Urothelium cell line (cell line): ENCODE measurements at regions not wholly inside any gene's neighbourhood (a gene's known extent, or its start where the extent isn't known, plus 50 kb on each side); places are given as distances from the start of the nearest gene placed in this dataset.
"Not testable (repeated sequence)": the region's sequence is repeated elsewhere in the genome, so short reads cannot be mapped to it uniquely, and the experiment has no call there.

Source experiments
- DNase-seq: peaks from one replicate; pipeline ENCODE4 v3.0.0; 2011; ENCODE audit warnings: low spot score, mixed read lengths
- FAIRE-seq: peaks from 2 replicates; lab custom pipeline; 2011; peaks lifted over from hg19 to GRCh38; lab: Jason Lieb, UNC

DNA sequence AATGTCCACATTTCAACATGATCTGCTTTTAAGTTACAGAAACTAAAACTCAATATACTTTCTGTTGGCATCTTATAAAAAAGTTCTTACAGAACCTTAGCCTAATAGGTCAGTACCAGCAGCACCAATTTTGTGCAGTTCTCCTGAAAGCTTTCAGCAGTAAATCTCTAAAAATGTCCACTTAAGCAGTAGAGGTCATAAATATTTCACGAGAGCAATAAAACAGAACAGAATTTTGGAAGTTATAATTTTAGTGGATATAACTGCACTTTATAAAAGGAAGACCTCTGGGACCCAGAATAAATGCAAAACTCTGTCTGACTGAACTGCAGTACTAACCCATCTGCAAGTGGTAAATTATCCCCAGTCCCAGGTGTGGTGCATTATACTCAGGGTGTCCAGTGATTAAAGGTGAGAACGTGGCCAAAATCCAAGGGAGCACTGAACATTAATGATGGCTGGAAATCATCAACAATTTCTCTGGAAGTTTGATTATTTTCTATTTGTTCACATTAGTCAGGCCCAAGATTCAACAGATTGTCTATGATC lies 172.6 kb upstream of the RSPO3 start:
- no peak for FAIRE-seq
- DNase-seq = no peak

DNA sequence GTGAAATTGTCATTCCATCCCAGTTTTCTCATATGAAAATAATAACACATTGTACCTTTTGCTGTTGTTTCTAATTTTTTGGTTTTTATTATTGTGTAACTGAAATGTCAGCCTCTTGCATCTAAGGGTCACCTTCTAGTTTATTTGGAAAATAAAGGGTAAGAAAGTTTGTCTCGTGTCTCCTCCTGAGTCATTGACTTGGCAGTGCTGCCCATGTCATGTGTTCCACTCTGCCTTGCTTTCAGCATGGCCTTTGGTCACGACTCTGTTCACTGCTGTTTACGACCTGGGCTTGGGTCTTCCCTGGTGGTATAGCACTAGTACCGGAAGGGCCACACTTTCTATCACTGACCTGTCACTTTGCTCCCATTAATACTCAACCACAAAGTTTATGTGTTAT lies 171.4 kb upstream of the RSPO3 start:
- FAIRE-seq = no peak
- DNase-seq = no peak

DNA sequence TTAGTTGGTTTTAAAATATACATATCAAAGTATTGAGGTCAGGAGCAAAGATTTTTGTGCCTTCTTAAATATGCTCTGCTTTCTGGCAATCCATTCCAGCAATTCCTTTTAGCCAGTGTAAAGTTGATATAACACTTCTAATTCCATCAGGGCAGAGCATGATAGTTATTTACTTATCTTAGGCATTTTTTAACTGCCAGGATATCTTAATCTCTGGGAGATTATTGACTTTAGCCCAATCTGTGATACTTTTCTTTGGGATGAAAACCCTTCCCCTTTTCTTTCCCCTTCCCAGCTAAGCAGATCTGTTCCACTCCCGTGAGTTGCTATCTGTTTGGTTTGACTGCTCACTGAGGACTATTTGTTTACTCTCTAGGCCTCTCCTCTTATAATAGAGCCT lies 168.7 kb upstream of the RSPO3 start:
- FAIRE-seq (no peak), DNase-seq (no peak)

DNA sequence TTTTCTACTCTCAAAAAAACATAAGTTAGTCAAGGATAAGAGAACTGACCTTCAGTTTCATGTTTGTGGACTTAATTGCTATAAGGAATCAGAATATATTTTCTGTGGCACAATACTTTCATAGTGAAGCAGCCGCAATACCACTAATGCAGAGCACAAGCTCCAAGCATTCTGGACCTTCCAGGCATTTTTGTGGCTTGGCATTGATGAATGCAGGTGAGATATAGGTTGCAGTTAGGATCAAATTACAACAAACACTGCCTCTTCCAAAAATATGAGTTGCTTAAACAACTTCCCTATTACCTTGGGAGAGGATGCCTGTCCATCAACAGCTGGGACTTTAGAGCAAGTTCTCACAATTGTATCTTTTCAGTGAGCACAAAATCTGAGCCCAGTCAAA lies 162.8 kb upstream of the RSPO3 start:
- DNase-seq (peak; percentile 23), FAIRE-seq (no peak)

DNA sequence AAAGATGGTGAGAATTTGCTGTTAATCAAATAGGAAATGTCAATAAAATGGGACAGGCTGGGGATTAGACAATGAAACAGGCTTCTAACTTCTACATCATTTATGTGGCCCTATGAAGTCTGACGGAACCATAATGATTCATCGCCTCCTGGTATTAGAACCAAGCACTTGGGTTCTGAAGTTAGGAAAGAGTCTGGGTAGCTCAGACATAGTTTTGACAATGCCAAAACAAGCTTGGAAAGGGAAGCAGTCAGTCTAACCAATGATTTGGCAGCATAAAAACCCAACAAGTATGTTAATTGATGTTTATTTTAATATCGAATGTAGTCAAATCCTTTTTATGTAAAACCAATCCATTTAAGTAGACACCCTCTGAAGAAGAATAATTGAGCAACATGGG lies 160.8 kb upstream of the RSPO3 start:
- DNase-seq = no peak
- FAIRE-seq = no peak

DNA sequence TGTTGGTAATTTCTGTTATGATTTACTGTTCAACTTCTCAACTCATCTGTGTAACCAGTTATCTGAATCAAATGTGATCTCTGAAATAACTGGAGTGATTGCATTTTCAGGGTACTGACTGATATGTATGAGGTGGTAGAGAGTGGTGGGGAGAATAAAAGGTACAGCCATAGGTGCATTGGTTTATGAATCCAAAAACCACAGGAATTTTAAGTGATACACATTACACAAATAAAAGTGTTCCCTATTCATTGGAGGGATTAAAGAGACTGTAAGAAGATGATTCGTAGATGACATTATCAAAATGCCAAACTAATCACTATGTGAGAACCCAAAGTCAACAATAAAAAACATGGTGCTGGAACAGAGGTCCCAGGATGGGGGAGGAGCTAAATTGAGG lies 158.7 kb upstream of the RSPO3 start:
- DNase-seq = no peak
- no peak for FAIRE-seq

DNA sequence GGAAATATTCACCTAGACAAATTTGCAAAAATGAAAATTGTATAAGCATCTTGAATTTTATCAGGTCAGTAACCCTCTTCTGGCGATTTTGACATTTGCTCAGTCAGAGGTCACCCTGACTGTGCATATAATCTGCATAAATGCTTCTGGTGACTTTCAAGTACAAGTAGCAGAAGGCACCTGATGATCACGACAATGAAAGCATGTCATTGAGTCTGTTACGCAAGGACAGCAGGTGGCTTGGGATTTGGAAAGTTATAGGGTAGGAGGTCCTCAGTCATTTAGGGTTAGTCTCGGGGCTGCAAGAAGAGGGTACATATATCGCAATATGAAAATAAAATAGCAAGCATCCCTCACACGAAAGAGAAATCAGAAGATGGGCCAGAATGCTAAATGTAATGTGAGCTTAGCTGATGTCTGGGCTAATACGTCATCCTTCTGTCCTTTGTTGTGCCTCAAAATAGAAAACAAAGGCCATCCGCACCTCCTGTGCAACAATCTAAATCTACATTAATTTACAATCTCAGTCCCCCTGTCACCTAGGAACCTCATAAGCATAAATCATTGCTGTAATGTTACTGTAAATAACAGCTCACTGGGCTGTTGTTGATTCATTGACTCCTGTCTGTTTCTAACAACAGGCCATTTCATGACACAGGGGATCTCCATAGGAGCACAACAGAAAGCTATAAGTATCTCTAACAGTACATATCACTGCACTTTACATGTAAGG lies 155.2 kb upstream of the RSPO3 start:
- FAIRE-seq = no peak
- no peak for DNase-seq

DNA sequence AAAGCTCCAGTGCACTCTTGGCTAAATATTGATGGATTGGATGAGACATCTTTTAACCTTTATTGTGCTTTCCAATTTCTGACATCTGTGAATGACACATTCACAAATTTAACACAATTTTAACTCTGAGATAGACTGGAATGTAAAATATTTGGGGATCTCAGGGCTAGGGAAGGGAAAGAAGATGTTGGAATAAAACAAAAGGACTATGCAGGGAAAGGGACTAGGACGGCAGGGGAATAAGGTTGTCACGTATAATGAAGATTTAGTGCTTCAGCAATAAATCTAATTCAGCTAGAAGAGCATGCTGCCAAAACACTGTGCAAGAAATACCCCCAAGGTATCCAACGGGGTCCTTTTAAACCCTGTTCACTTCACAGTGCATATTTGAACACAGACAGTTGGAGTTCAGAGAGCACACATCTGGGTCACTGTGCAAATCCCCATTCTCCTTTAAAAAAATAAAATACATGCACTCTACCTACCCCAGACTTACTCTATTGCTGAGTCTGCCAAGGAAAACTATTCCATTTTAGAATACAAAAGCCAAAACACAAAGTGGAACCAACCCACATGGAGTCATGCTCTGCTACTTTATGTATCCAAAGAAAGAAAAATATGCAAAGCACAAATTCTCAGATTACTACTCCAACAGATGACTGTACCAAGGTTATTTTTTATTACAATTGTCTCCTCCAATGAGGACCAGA lies 151.0 kb upstream of the RSPO3 start:
- FAIRE-seq = no peak
- DNase-seq = no peak

DNA sequence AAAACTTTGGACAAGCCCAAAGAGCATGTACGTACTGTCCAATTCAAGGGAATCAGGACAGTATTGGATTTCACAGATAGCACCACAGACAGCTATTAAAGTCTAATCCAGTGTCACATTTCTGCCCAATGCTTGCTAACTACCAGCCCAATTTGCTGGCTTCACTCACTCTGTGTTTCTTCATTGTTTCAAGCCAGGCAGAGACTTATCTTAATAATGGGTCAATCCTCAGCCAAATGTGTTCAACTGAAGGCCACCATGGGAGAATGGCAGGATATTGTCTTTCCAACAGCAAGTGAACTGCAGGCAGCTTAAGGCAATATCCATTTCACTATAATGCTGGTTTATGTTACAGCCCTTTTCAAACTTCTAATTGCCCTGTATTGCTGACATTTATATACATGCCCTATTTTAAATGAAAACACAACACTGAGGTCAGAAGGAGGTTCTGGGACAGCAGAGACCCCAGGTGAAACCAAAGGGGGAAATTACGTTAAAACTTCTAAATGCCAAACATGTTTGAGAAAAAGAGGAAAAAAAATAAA lies 142.1 kb upstream of the RSPO3 start:
- FAIRE-seq (no peak), DNase-seq (no peak)

DNA sequence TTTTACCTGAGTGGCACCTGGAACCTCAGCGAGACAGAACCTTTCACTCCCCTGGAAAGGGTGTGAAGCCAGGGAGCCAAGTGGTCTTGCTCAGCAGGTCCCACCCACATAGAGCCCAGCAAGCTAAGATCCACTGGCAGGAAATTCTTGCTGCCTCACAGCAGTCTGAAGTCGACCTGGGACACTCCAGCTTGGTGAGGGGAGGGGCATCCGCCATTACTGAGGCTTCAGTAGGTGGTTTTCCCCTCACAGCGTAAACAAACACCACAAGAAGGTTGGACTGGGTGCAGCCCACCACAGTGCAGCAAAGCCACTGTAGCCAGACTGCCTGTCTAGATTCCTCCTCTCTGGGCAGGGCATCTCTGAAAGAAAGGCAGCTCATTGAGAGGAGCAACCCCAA lies 134.7 kb upstream of the RSPO3 start:
- DNase-seq = no peak
- no peak for FAIRE-seq

DNA sequence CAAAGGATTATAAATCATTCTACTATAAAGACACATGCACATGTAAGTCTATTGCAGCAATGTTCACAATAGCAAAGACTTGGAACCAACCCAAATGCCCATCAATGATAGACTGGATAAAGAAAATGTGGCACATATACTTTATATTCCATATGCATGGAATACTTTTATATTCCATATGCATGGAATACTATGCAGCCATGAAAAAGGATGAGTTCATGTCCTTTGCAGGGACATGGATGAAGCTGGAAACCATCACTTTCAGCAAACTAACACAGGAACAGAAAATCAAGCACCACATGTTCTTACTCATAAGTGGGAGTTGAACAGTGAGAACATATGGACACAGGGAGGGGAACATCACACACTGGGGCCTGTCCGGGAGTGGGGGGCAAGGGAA lies 130.3 kb upstream of the RSPO3 start:
- not testable (repeated sequence) for FAIRE-seq, DNase-seq

DNA sequence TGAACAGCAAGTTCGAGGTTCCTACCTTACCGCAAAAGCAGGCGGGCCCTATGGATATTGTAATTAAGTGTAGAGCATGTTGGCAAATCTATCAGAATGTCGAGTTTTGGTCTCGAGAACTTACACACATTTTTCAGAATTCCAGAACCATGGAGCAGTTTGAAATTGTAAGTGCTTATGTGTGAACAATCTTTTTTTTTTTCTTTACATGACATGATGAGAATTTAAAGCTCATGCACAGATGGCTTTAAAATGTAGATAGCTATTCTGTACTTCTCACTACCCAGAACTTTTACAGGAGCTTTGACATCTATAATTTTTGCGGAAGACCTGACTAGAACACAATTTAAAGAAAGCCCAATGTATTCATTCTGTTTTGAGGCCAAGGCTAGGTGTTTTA lies 117.8 kb upstream of the RSPO3 start:
- no peak for DNase-seq

DNA sequence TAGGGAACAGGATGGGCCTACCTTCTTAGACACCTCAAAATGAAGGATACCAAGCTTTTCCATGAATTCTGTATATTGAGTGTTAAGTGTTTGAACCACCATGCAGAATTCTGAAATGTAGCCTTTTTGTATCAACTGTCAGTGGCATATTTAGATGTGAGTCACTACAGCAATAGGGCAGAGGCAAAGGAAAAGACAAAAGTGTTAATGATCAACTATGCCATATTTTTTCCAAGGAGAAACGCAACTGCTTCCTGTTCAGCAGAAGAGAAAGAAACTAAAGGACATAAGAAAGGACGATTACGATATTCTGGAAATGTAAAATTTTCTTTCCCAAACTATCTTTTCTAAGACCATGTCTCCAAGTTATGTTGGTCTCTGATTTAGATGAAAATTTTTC lies 104.6 kb upstream of the RSPO3 start:
- FAIRE-seq = no peak
- no peak for DNase-seq

More for the DNA sequence above, 117.8 kb upstream of the RSPO3 start:
- FAIRE-seq = no peak

DNA sequence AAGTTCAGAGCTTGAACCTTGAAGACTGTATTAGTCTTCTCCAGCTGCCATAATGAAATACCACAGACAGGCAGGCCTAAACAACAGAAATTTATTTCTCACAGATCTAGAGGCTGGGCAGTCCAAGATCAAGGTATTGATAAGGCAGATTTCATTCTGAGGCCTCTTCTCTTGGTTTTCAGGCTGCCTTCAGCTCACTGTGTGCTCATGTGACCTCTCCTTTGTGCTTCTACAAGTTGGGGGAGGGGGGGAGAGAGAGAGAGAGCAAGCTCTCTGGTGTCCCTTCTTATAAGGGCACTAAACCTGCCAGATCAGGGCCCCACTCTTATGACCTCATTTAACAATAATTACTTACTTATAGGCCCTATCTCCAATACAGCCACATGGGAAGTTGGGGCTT lies 102.6 kb upstream of the RSPO3 start:
- FAIRE-seq (no peak), DNase-seq (no peak)

DNA sequence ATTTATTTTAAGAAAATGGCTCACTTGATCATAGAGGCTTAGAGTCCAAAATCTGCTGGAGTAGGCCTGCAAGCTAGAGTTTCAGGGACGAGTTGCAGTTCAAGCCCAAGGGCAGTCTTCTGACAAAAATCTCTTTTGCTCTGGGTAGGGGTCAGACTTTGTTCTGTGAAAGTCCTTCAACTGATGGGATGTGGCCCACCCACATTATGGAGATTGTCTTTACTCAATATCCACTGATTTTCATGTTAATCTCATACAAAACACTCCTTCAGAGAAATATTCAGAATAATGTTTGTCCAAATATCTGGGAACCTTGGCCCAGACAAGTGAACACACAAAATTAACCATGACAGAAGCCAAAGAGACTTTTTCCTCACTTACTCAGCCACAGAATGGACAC lies 98.6 kb upstream of the RSPO3 start:
- DNase-seq = no peak
- no peak for FAIRE-seq

DNA sequence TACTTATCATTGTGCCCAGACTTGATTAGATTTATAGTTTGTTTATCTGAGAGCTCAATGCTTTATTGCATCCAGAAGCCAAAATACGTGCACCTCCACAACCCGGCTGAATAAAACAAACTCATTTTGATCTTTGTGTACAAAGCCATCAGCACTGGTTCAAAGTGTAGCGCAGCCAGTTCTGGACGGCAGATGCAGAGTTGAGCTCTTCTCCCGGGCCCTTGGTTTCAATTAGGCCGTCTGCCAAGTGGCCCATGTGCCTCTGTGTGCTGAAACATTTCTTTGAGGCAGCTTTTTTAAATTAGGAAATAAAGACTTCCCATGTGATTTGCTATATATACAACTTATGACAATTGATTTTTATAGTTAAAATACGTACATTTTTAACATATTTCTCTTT lies 96.2 kb upstream of the RSPO3 start:
- no peak for DNase-seq
- FAIRE-seq = no peak

DNA sequence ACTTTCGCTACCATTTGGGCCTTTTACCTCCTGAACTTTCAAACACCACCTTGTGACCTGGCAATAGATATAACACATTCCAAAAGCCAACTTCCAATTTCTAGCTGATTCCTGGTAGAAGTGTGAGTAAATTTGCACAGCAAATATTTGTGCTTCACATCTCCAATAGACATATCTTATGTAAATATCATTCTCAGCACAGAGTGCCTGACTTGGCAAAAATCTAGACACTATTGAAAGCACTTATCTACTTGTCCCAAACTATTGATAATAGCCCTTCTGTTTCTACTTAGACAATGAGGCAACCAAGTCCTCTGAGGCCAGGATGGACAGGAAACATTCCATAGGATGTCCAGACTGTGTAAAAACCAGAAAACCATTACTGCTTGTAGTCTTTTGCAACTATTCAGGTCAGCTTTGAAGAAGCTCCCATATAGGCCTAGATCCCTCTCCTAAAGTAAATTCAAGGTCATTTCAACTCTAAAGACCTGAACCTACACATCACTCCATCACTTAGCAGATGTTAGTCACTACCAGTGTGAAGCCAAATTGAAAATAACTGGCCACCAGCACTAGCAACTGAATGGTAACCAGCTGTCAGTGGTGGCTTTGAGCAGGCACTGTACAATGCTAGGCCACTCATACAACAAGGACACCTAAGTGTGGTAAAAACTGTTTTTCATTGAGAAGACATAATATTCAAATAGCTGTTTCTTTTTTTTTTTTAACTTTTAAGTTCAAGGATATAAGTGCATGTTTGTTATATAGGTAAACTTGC lies 95.3 kb upstream of the RSPO3 start:
- FAIRE-seq (peak; percentile 35), DNase-seq (no peak)

DNA sequence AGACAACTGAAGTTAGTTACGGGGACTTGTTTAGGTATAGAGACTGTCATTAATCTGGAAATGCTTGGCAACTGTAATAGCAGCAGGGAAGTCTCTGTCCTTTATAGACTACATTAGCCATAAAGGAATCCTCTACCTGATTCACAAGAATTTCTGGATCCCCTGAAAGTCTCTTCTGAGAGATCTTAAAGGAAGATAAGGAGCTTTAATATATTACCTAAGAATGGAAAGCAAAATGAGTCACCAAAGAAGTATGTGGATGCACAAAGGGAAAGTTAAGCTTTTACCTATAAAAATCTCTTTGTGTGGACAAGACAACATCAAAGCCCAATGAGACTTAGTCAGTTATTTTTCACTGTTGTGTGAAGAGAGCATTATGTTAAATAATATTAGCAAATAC lies 92.2 kb upstream of the RSPO3 start:
- FAIRE-seq = no peak
- DNase-seq = peak; percentile 42

DNA sequence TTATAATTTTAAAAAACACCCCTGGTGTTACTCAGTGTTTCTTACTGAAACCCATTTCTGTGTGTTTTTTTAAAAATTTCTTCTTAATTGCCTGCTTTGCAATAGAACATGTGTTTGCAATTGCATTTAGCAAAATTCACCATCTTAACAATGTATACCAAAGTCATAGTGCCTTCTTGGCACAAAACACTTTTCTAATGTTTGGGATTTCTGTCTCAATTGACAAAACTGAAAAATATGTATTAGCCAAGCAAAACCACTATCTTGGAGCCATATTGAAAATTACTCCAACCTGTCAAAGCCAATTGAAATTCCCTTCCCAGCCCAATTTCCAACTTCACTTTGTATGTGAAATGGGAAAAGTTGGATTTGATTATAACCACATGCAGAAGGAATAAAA lies 88.4 kb upstream of the RSPO3 start:
- FAIRE-seq = no peak
- no peak for DNase-seq

DNA sequence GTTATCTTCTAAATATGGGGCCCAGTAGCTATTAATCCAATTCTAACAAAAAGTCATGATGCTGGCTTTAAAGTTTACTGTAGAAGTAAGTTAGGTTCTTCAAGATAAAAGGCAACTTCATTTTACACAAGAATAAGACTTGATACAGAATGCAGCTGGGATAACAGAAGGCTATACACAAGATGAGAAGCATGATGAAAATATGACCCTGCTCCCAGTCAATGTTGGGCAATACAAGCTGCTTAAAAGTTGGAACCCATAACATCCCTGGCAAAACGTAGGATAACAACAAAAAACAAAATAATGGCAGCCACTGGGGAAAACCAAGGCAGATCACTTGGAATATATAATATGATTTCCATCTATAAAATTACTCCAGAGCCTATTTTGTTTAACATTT lies 87.6 kb upstream of the RSPO3 start:
- FAIRE-seq (no peak), DNase-seq (no peak)

DNA sequence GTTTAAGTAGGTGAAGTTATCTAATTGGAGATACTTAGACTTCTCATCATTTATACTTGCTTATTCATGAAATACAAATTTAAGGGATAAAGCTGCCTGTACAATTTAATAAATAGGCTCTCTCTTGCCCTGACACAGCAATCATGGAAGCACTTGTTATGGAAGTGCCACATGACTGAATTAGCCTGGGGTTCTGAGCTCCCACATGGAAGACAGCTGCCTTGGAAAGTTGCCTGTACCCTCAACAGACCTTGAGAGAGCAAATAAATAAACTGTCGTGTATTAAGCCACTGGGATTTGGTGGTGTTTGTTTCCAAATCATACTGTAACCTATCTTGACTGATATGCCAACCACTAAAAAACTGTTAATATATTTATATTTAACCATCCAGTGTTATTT lies 87.0 kb upstream of the RSPO3 start:
- DNase-seq = no peak
- no peak for FAIRE-seq
